DMS114 treated with DMSO at 0.1 percent for 48 hours (cell line): ENCODE measurements at regions not wholly inside any gene's neighbourhood (a gene's known extent, or its start where the extent isn't known, plus 50 kb on each side); places are given as distances from the start of the nearest gene placed in this dataset.
"Not testable (repeated sequence)": the region's sequence is repeated elsewhere in the genome, so short reads cannot be mapped to it uniquely, and the experiment has no call there.

Experiments
- DNase-seq: peaks from one replicate; lab custom pipeline; 2025; ENCODE audit not compliant: unreplicated experiment; lab: John Stamatoyannopoulos, UW

- DNase-seq = no peak
These were observed 561.7 kb upstream of the SGO1 start for GRCh38 chr3:20747741-20748140.

DNA sequence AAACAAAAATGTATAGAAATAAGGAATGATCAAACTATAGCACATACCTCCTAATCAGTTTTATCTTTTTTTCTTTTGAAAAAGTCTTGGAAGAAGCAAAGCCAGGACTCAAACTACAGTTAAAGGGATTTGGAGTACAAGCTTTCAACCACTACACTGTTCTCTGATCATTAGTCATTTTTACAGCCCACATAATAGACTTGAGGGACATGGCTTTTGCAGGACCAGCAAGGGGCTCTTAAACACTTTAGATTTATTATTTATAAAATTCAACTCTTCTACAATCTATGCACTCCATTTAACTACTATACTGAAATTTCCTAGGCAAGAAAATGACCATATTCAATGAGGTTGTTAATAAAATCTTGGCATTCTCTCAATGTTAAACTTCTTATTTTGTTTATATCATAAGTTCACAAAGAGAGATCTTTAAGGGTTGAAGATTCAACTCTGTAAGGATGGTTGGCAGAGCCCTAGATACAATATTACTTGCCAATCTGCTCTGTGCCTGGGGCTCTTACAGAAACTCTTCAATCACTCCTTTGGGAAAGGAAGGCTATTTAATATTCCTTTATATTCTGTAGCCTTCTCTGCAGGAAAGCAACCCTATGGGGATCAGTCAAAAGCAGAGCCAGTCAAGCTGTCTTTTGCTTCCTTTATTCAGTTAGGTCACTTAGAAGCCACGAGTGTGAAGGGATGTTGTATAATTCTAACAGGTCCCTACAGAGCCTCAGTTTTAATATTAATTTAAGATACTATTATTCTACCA is 557.7 kb upstream of the SGO1 start:
- no peak for DNase-seq

DNA sequence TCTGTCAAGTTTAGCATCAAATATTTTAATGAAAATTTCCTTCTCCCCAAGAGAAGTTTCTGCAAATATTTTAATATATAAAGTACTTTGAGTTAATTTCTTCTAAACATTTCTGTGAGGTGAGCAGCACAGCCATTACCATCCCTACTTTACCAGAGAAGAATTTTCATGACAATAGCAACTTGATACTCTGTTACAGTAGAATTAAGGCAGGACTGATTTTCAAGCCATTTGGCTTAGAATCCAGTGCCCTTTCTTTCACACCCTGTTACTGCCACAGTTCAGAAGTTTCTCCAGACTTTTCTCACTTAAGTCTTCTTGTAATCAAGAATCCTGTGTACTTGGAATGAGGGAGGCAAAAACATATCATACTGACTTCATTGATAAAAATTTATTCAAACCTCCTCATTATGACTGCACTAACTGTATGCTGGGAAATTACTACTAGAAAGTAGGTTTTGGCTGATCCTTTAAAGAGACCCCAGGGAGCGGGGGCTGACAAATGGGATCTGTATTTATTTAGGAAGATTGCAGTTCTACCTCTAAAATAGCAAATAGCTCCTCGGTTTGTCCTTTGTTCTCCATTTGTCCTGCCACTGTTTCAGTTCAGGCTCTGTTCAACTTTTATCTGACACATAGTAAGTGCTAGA is 557.0 kb upstream of the SGO1 start:
- DNase-seq = no peak

GRCh38 chr3:20741381-20741780 is 555.4 kb upstream of the SGO1 start:
- DNase-seq = no peak

DNA sequence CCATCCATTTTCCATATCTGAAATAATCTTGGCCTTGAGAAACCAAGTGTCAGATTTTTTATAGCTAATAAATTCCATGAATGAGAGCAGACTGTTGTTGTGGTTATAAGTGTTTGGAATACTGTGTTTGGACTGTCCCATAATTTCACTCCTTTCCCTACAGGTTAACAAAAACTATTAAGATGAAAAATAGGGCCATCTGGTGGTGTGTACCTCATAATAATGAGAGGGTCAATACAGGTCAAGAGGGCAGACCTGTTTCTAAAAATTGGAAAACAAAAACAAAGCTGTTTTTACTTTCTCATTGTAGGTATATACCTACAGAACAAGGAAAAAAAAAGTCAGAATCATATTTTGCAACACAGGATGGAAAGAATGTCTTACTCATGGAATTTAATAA is 553.8 kb upstream of the SGO1 start:
- no peak for DNase-seq

DNA sequence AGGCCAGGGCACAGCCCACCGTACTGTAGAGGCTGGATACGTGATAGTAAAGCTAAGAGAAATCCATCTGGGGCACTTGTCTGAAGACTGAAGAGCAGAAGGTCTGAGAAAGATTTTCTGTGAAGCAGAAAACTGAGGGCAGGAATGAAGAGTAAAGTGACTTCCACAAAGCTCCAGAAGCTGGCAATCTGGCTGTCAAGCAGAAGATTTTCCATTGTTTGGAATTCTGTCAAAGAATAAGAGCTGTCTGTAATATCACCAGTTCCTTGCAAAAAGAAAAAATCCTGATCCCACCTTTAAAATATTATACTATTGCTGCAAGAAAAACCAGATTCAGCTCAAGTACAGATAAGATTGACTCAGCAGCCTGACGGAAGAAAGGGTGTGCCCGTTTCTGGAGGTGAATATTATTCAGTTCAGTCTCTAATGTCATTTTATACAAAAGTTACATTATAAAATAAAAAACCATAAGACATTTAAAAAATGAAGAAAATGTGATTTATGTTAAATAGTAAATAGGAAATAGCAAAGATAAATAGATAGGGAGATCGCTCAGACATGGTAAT is 550.4 kb upstream of the SGO1 start:
- no peak for DNase-seq

GRCh38 chr3:20729185-20729584 is 543.2 kb upstream of the SGO1 start:
- no peak for DNase-seq

DNA sequence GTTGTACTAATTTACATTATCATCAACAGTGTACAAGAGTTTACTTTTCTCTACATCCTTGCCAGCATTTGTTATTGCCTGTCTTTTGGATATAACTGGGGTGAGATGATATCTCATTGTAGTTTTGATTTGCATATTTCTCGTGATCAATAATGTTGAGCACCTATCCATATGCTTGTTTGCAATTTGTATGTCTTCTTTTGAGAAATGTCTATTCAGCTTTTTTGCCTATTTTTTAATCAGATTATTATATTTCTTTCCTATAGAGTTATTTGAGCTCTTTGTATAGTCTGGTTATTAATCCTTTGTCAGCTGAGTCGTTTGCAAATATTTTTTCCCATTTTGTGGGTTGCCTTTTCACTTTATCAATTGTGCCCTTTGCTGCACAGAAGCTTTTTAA is 540.8 kb upstream of the SGO1 start:
- no peak for DNase-seq

- no peak for DNase-seq
These were observed 538.2 kb upstream of the SGO1 start for GRCh38 chr3:20724241-20724640.

DNA sequence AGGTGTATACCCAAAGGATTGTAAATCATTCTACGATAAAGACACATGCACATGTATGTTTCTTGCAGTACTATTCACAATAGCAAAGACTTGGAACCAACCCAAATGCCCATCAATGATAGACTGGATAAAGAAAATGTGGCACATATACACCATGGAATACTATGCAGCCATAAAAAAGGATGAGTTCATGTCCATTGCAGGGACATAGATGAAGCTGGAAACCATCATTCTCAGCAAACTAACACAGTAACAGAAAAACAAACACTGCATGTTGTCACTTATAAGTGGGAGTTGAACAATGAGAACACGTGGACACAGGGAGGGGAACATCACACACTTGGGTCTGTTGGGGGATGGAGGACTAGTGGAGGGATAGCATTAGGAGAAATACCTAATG is 530.4 kb upstream of the SGO1 start:
- not testable (repeated sequence) for DNase-seq

DNA sequence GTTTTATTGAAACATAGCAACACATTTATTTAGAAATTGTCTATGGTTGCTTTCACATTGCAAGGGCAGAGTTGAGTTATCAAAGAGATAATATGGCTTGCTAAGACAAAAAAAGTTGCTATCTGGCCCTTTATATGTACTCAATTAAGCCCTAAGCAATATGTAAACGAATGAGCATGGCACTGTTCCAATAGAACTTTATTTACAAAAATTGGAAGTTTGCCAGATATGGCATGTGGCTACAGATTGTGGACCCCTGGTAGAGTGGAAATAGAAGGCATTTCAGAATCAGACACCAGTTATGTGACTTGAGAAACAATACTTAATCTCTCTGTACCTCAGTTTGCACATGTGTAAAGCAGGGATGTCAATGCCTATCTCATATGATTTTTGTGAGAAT is 515.6 kb upstream of the SGO1 start:
- DNase-seq = no peak

- DNase-seq = no peak
These were observed 514.7 kb upstream of the SGO1 start for GRCh38 chr3:20700714-20701113.

- no peak for DNase-seq
These were observed 512.9 kb upstream of the SGO1 start for GRCh38 chr3:20698896-20699295.

DNA sequence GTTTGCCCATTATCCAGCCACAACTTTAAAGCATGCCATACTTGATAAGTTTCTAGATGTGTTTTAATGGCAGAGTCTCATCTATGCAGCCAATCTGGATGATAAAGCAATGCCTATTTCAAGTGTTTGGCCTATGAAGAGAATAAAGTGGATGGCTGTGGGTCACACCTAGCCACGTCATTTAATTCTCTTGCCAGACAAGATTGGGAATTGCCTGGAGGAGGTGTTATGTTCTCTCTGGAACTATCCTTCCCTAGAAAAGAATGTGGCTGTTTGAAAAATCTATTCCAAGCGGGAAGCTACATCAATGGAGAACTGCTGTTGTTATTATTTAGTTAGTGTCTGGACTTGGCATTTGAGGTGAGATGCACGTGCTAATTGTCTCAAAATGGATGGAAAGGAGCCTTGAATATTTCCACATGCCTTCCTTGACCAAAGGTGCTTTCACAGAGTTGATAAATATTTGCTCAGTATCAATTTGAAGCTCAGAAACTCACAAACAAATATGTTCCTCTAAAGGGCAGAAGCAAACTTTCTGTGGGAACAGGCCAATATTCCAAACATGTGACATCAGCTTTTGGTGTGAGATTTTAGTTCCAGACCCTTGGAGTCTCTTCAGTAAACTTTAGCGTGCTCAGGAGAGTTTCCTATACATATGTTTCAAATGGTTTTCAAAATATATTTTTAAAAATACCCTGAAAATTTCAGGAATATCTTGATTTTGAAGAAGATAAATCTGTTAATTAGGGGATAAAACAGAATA is 510.6 kb upstream of the SGO1 start:
- DNase-seq = no peak

DNA sequence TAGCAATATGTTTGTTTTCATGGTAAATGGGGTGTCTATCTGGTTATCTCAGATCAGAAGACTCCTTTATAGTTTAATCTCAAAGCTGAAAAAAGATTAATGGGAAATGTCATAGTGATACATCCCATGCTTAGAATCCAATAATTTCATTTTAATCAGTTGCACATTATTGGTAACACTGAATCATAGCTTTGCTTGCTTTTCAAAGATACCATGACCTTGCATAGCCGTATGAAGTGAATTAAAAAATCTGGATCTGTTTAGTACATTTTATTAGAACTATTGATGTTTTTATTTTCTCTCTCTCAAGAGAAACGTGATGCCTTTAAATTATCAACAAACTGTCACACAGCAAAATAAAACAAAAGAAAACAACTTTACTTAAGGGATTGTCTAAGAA is 506.7 kb upstream of the SGO1 start:
- DNase-seq = no peak

DNA sequence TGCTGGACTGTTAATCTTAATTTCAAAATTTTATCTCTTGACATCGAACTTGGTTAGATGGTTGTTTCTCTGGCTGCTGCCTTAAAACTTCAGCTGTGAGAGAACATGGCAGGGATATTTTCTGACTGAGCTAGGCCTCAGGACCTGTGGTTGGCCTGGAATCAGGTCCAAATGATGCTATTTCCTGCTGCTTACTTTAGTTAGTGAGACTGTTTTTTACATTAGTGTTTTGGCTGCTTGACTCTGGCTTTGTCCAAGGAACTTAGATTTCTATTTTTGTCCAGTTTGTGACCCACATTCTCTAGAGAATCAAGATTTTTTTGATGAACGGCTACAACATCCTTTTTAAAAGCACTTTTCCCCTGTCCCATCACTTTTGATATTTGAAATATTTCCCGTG is 497.9 kb upstream of the SGO1 start:
- no peak for DNase-seq

- no peak for DNase-seq
These were observed 496.6 kb upstream of the SGO1 start for GRCh38 chr3:20682573-20682972.

DNA sequence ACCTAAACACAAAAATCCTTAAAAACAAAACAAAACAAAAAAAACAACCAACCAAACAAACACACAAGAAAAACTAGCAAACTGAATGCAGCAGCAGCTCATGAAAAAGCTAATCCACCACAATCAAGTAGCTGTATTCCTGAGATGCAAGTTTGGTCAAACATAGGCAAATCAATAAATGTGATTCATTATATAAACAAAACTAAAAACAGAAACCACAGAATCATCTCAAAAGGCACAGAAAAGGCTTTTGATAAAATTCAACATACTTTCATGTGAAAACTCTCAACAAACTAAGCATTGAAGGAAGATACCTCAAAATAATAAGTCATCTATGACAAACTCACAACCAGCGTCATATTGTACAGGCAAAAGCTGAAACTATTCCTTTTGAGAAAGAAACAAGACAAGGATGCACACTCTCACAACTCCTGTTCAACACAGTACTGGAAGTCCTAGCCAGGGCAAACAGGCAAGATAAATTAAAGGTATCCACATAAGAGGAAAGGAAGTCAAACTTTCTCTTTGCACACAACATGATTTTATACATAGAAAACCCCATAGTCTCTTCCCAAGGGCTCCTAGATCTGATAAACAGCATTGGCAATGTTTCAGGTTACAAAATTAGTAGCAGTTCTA is 495.1 kb upstream of the SGO1 start:
- no peak for DNase-seq

DNA sequence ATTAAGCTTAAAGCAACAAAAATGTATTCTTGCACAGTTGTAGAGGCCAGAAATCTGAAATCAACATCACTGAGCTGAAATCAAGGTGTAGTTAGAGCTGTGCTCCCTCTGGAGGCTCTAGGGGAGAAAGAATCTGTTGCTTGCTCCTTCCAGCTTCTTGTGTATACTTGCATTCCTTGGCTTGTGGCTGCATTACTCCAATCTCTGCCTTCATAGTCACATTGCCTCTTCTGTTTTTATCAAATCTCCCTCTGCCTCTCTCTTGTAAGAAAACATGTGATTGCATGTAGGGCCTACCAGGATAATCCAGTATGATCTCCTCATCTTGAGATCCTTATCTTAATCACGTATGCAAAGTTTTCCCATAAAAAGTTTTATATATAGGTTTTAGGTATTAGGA is 487.9 kb upstream of the SGO1 start:
- no peak for DNase-seq

DNA sequence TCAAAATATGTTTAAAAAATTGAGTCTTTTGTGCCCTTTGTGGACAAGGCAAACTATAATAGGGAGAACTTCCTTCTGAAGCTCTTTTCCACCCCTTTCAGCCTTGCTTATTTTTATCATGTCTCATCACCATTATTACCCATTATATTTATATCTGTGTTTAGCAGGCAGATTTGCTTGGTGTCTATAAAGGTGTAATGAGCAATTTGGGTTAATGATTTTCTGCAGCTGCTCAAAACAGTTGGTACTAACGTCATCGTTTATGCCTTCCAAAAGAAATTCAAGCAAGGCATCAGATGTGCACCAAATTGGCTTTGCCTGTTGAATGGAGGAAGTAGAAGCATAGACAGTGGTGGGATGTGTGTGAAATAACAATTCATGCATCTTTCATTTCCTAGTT is 483.7 kb upstream of the SGO1 start:
- no peak for DNase-seq

- DNase-seq = no peak
These were observed 483.2 kb upstream of the SGO1 start for GRCh38 chr3:20669184-20669583.
